ENCODE measurements at regions not wholly inside any gene's neighbourhood (a gene's known extent, or its start where the extent isn't known, plus 50 kb on each side); places are given as distances from the start of the nearest gene placed in this dataset.

DNA sequence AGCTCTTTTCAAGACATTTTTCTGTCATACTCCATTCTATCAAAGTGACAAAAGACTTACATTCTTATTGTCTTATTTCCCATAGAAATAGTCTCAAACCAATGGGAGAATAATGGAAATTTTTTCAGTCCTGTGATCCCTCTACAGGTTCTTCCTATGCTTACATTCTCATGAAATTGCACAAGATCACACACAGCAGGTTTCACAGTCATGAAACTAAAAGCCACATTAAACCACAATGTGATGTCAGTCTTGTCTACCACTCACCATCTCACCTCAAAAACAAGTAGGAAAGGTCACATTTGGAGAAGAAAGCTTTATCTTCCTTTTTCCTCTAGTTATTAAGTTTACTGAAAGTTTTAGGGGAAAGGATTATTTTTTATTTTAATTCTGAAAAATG lies 161.0 kb upstream of the RORA start:
- TF ChIP-seq EZH2 (IDR thresholded peaks at IDR 0.05; ENCODE audit: insufficient read depth, poor library complexity, severe bottlenecking): no peak
- TF ChIP-seq EZH2phosphoT487 (IDR thresholded peaks at IDR 0.05; ENCODE audit: insufficient read depth, low read depth): no peak
